K562 (cell line): ENCODE measurements at regions not wholly inside any gene's neighbourhood (a gene's known extent, or its start where the extent isn't known, plus 50 kb on each side); places are given as distances from the start of the nearest gene placed in this dataset.

ENCODE experiments used
- ATAC-seq: fragments of 200-7000 bp; cut with Tn5 transposase; 3 replicates; pipeline ENCODE4 v1.9.1; 2020; ENCODE audit warnings: moderate library complexity
- BruUV-seq: library from RNA; stranded (reverse); fragments of 400-500 nt; replicated peaks from 2 replicates; lab custom pipeline; 2021; lab: Mats Ljungman, UMichigan
- CTCF ChIA-PET: fragments of 300-600 bp; formaldehyde crosslinking; extraction: SDS; loops from one replicate; lab custom pipeline; 2021; ENCODE audit warnings: low intra/inter-chr PET ratio; lab: Yijun Ruan, JAX
- POLR2A ChIA-PET: fragments of 300-600, 350-650 bp; sonication (Branson Sonifier 250); formaldehyde crosslinking; extraction: SDS; loops from one replicate; lab custom pipeline; 2021; ENCODE audit warnings: antibody characterized with exemption, inconsistent platforms; lab: Yijun Ruan, JAX
- DNase-seq, 4 experiments: peaks; one replicate each; pipeline versions ENCODE4 v3.0.0 to v3.0.0-alpha.2; 2011 to 2018; ENCODE audit warnings: low spot score in 3 of 4, mixed read lengths in 3 of 4; ENCODE audit errors: extremely low read depth in 1 of 4
- FAIRE-seq: peaks from 2 replicates; lab custom pipeline; 2011; peaks lifted over from hg19 to GRCh38; lab: Jason Lieb, UNC
- H2AFZ ChIP-seq: 2 replicates; pipeline ENCODE4 v1.6.0; 2011; ENCODE audit warnings: low read depth, low read length, control low read depth, inconsistent platforms
- H3K27ac ChIP-seq: fragments of 200-600 bp; 3 replicates; pipeline ENCODE4 v1.8.0; 2011; ENCODE audit warnings: low read depth, mild to moderate bottlenecking, control low read depth, inconsistent platforms, low read length, moderate library complexity, mixed read lengths; ENCODE audit errors: extremely low read depth
- H3K27me3 ChIP-seq, 2 experiments: fragments of 300-600 bp in 1 of 2; 2 replicates in 1 of 2; 3 replicates in 1 of 2; pipeline versions ENCODE4 v1.6.0 to v1.8.0; 2011; ENCODE audit warnings: inconsistent platforms in 2 of 2, low read length in 2 of 2, mild to moderate bottlenecking in 1 of 2, mixed read lengths in 1 of 2, moderate library complexity in 1 of 2; ENCODE audit not compliant: control insufficient read depth in 2 of 2, insufficient read depth in 2 of 2
- H3K36me3 ChIP-seq: fragments of 300-600 bp; 3 replicates; pipeline ENCODE4 v1.8.0; 2011; ENCODE audit warnings: mild to moderate bottlenecking, low read length, inconsistent platforms; ENCODE audit not compliant: control insufficient read depth, insufficient read depth
- H3K4me1 ChIP-seq, 2 experiments: fragments of 200-600 bp in 1 of 2; replicated peaks in 1 of 2; 2 replicates in 1 of 2; 3 replicates in 1 of 2; pipeline versions ENCODE4 v1.5.1 to v1.8.0; 2011; ENCODE audit warnings: inconsistent platforms in 2 of 2, low read length in 2 of 2, mild to moderate bottlenecking in 1 of 2, mixed read lengths in 1 of 2, moderate library complexity in 1 of 2; ENCODE audit not compliant: control insufficient read depth in 2 of 2, insufficient read depth in 2 of 2
- H3K4me2 ChIP-seq: 2 replicates; pipeline ENCODE4 v1.6.1; 2011; ENCODE audit warnings: low read length, control low read depth, inconsistent platforms, mixed read lengths; ENCODE audit not compliant: insufficient read depth
- H3K4me3 ChIP-seq: fragments of 200-600 bp; sonication (generic), shearing (Covaris generic); 2 replicates; pipeline ENCODE4 v1.5.1; 2016; ENCODE audit warnings: control low read depth, inconsistent platforms
- H3K79me2 ChIP-seq: fragments of 200-600 bp; 3 replicates; pipeline ENCODE4 v1.8.0; 2011; ENCODE audit warnings: low read length, inconsistent platforms; ENCODE audit not compliant: control insufficient read depth, insufficient read depth
- H3K9ac ChIP-seq, 2 experiments: 2 replicates each; pipeline versions ENCODE4 v1.6.0 to v1.6.1; 2011; ENCODE audit warnings: low read depth in 2 of 2, low read length in 2 of 2, control low read depth in 1 of 2, inconsistent platforms in 1 of 2, mild to moderate bottlenecking in 1 of 2, mixed read lengths in 1 of 2; ENCODE audit not compliant: insufficient read depth in 1 of 2
- H3K9me1 ChIP-seq: one replicate; pipeline ENCODE4 v1.6.0; 2011; ENCODE audit warnings: inconsistent platforms, mild to moderate bottlenecking, low read length, moderate library complexity; ENCODE audit not compliant: control insufficient read depth, insufficient read depth
- H3K9me3 ChIP-seq: replicated peaks from 2 replicates; pipeline ENCODE4 v1.5.1; 2011; ENCODE audit warnings: low read depth, low read length, inconsistent platforms; ENCODE audit not compliant: control insufficient read depth, insufficient read depth
- H4K20me1 ChIP-seq: replicated peaks from 2 replicates; pipeline ENCODE4 v1.6.1; 2011; ENCODE audit warnings: low read length, inconsistent platforms, mixed read lengths; ENCODE audit not compliant: control insufficient read depth, insufficient read depth
- E2F6 ChIP-seq, 2 experiments: IDR thresholded peaks; 2 replicates each; pipeline ENCODE4 v1.6.1; 2011; ENCODE audit warnings: borderline replicate concordance in 1 of 2, control low read depth in 1 of 2, low read depth in 1 of 2, low read length in 1 of 2, mild to moderate bottlenecking in 1 of 2, mixed read lengths in 1 of 2, moderate library complexity in 1 of 2; ENCODE audit not compliant: insufficient read depth in 1 of 2, insufficient read length in 1 of 2, poor library complexity in 1 of 2, severe bottlenecking in 1 of 2; ENCODE audit errors: extremely low read depth in 1 of 2
- EP400 ChIP-seq: fragments of 450-650 bp; IDR thresholded peaks from 2 replicates; pipeline ENCODE4 v1.6.1; 2017; ENCODE audit warnings: antibody characterized with exemption, mild to moderate bottlenecking, moderate library complexity
- GTF2B ChIP-seq: IDR thresholded peaks from 2 replicates; pipeline ENCODE4 v1.6.1; 2011; ENCODE audit not compliant: insufficient read length; ENCODE audit errors: extremely low read depth
- NFYB ChIP-seq: IDR thresholded peaks from 2 replicates; pipeline ENCODE4 v1.6.1; 2011; ENCODE audit warnings: mild to moderate bottlenecking, moderate library complexity; ENCODE audit not compliant: insufficient read length; ENCODE audit errors: extremely low read depth
- NR2C2 ChIP-seq, 2 experiments: fragments of 200-800 bp in 1 of 2; sonication (Bioruptor generic) in 1 of 2; sonication (generic) in 1 of 2; formaldehyde crosslinking in 1 of 2; IDR thresholded peaks; 2 replicates each; pipeline versions ENCODE4 v1.6.1 to v1.8.0; 2016 to 2022; ENCODE audit warnings: mild to moderate bottlenecking in 1 of 2, missing compliant biosample characterization in 1 of 2, missing genetic modification characterization in 1 of 2, missing genetic modification reagents in 1 of 2
- PPARD ChIP-seq: fragments of 250-450 bp; sonication (Bioruptor Pico); IDR thresholded peaks from 2 replicates; pipeline ENCODE4 v1.8.0; 2022; ENCODE audit warnings: inconsistent platforms, mild to moderate bottlenecking, moderate library complexity
- XRCC4 ChIP-seq: IDR thresholded peaks from one replicate; pipeline ENCODE4 v1.6.1; 2011; ENCODE audit not compliant: insufficient read depth, insufficient read length; ENCODE audit errors: extremely low read depth
- ZKSCAN8 ChIP-seq: fragments of 200-800 bp; sonication (Bioruptor generic); IDR thresholded peaks from 2 replicates; pipeline ENCODE4 v1.6.1; 2016; ENCODE audit warnings: missing genetic modification characterization, missing compliant biosample characterization
- ZNF780A ChIP-seq: fragments of 250-450 bp; sonication (Bioruptor Pico); IDR thresholded peaks from 2 replicates; pipeline ENCODE4 v1.5.0; 2021; ENCODE audit warnings: mild to moderate bottlenecking
- ZSCAN29 ChIP-seq: fragments of 450-650 bp; IDR thresholded peaks from 2 replicates; pipeline ENCODE4 v1.6.1; 2017
- WGBS: fragments of 100-300 bp; shearing (Covaris generic); methylation state at CpG from one replicate; pipeline ENCODE4 v1.1.6; 2016; ENCODE audit warnings: low coverage, mixed read lengths; ENCODE audit not compliant: insufficient coverage; ENCODE audit errors: missing lambda C conversion rate; 5-methylcytosine and 5-hydroxymethylcytosine counted together
- in situ Hi-C: fragments of 300-500 bp; cut with MboI; formaldehyde crosslinking; loops from 4 replicates; pipeline ENCODE4 v1.15.0; 2018; ENCODE audit warnings: inconsistent platforms, mixed read lengths
- intact Hi-C: fragments of 100-400 bp; cut with micrococcal nuclease; formaldehyde crosslinking; loops from 2 replicates; pipeline ENCODE4 v1.14.2; 2022

GRCh38 chr1:209319549-209319948 lies 264.0 kb upstream of the CAMK1G start:
- Histone ChIP-seq H4K20me1 (no peaks in the 10 kb centered on the region), H3K36me3 (no peaks in the 10 kb centered on the region), H3K4me2 (no peak overlapping the region), H3K4me3 (no peak overlapping the region), H3K9me3 (no peaks in the 10 kb centered on the region), H3K4me1 (no peaks in the 10 kb centered on the region), H2AFZ (no peak overlapping the region), H3K9me1 (no peaks in the 10 kb centered on the region), H3K27me3 (no peaks in the 10 kb centered on the region), H3K27ac (no peak overlapping the region), H3K9ac (no peak overlapping the region), H3K79me2 (no peaks in the 10 kb centered on the region)
- CTCF ChIA-PET: no interaction called here
- TF ChIP-seq ZSCAN29 (no peak), ZNF780A (CRISPR knock-in tag) (no peak), PPARD (CRISPR knock-in tag) (no peak), NR2C2 (CRISPR knock-in tag; IDR thresholded peaks at IDR 0.05) (no peak), NR2C2 (tag; IDR thresholded peaks at IDR 0.05) (no peak), NFYB (no peak), ZKSCAN8 (CRISPR knock-in tag) (no peak), E2F6 (IDR thresholded peaks at IDR 0.05; ENCODE audit: borderline replicate concordance in 1 of 2, extremely low read depth in 1 of 2, insufficient read depth in 1 of 2, insufficient read length in 1 of 2, low read depth in 1 of 2, low read length in 1 of 2, poor library complexity in 1 of 2, severe bottlenecking in 1 of 2) (no peak), GTF2B (no peak), XRCC4 (no peak), EP400 (no peak)
- no peak for FAIRE-seq
- DNase-seq: no peak
- POLR2A ChIA-PET: no interaction called here
- BruUV-seq: no TSS peak
- WGBS: 0% methylated on average over 3 of the region's 3 CpGs
- intact Hi-C loops: no loop called here
- in situ Hi-C loops: no loop called here
- no peak for ATAC-seq
